HepG2 (cell line): ENCODE measurements at regions not wholly inside any gene's neighbourhood (a gene's known extent, or its start where the extent isn't known, plus 50 kb on each side); places are given as distances from the start of the nearest gene placed in this dataset.

Experiments used
- ATAC-seq: fragments of 200-7000 bp; cut with Tn5 transposase; 3 replicates; pipeline ENCODE4 v1.9.1; 2020; ENCODE audit warnings: mild to moderate bottlenecking, moderate library complexity
- BruUV-seq: library from RNA; stranded (reverse); fragments of 400-500 nt; replicated peaks from 2 replicates; lab custom pipeline; 2021; lab: Mats Ljungman, UMichigan
- CTCF ChIA-PET: fragments of 300-600 bp; formaldehyde crosslinking; extraction: SDS; loops from one replicate; lab custom pipeline; 2021; ENCODE audit warnings: low total read pairs, inconsistent platforms, low intra/inter-chr PET ratio; lab: Yijun Ruan, JAX
- POLR2A ChIA-PET: fragments of 350-600 bp; sonication (Branson Sonifier 250); formaldehyde crosslinking; loops from one replicate; lab custom pipeline; 2020; ENCODE audit warnings: antibody characterized with exemption, inconsistent platforms; lab: Yijun Ruan, JAX
- DNase-seq: peaks from one replicate; pipeline ENCODE4 v3.0.0-alpha.2; 2015; ENCODE audit warnings: low spot score
- FAIRE-seq: peaks from 3 replicates; lab custom pipeline; 2011; peaks lifted over from hg19 to GRCh38; lab: Jason Lieb, UNC
- H2AFZ ChIP-seq: one replicate; pipeline ENCODE4 v1.6.1; 2011; ENCODE audit warnings: low read length, inconsistent platforms
- H3K27ac ChIP-seq: fragments of 300-600 bp; 3 replicates; pipeline ENCODE4 v1.8.0; 2011; ENCODE audit warnings: mixed run types, mild to moderate bottlenecking, mixed read lengths, low read length, inconsistent platforms; ENCODE audit not compliant: insufficient read depth; ENCODE audit errors: extremely low read length
- H3K27me3 ChIP-seq, 2 experiments: fragments of 200-600 bp in 1 of 2; 2 replicates in 1 of 2; 3 replicates in 1 of 2; pipeline versions ENCODE4 v1.6.0 to v1.8.0; 2011; ENCODE audit warnings: low read length in 2 of 2, mild to moderate bottlenecking in 2 of 2, moderate library complexity in 2 of 2, inconsistent platforms in 1 of 2; ENCODE audit not compliant: insufficient read depth in 2 of 2, control insufficient read depth in 1 of 2
- H3K36me3 ChIP-seq, 2 experiments: fragments of 200-600 bp in 1 of 2; replicated peaks in 1 of 2; 2 replicates in 1 of 2; 3 replicates in 1 of 2; pipeline versions ENCODE4 v1.5.1 to v1.8.0; 2011; ENCODE audit warnings: low read length in 2 of 2, inconsistent platforms in 1 of 2; ENCODE audit not compliant: insufficient read depth in 2 of 2, control insufficient read depth in 1 of 2
- H3K4me1 ChIP-seq: 2 replicates; pipeline ENCODE4 v1.5.1; 2012; ENCODE audit warnings: low read length, inconsistent platforms; ENCODE audit not compliant: insufficient read depth
- H3K4me2 ChIP-seq: 2 replicates; pipeline ENCODE4 v1.6.0; 2011; ENCODE audit warnings: low read depth, low read length, inconsistent platforms
- H3K4me3 ChIP-seq, 3 experiments: fragments of 200-600 bp in 1 of 3; sonication (generic), shearing (Covaris generic) in 1 of 3; replicated peaks in 1 of 3; 2 replicates each; pipeline ENCODE4 v1.5.1; 2011 to 2016; ENCODE audit warnings: low read length in 3 of 3, inconsistent platforms in 2 of 3, low read depth in 2 of 3, mild to moderate bottlenecking in 2 of 3, control low read depth in 1 of 3, mixed read lengths in 1 of 3; ENCODE audit not compliant: insufficient read depth in 1 of 3
- H3K79me2 ChIP-seq: one replicate; pipeline ENCODE4 v1.6.1; 2011; ENCODE audit warnings: low read length, inconsistent platforms; ENCODE audit not compliant: insufficient read depth
- H3K9ac ChIP-seq: 2 replicates; pipeline ENCODE4 v1.6.0; 2011; ENCODE audit warnings: mild to moderate bottlenecking, low read depth, low read length, inconsistent platforms; ENCODE audit not compliant: insufficient read depth
- H3K9me3 ChIP-seq: 2 replicates; pipeline ENCODE4 v1.5.1; 2012; ENCODE audit warnings: mild to moderate bottlenecking, low read length
- H4K20me1 ChIP-seq: 2 replicates; pipeline ENCODE4 v1.6.0; 2011; ENCODE audit warnings: inconsistent platforms, mild to moderate bottlenecking, low read length, moderate library complexity; ENCODE audit not compliant: insufficient read depth
- AHR ChIP-seq: IDR thresholded peaks from 2 replicates; pipeline ENCODE4 v1.6.1; 2018; ENCODE audit warnings: missing genetic modification reagents, missing compliant biosample characterization
- DMAP1 ChIP-seq: IDR thresholded peaks from 2 replicates; pipeline ENCODE4 v1.6.1; 2016
- HCFC1 ChIP-seq: fragments of 150-350 bp; IDR thresholded peaks from 2 replicates; pipeline ENCODE4 v1.6.1; 2014; ENCODE audit warnings: low read depth, low read length
- KLF13 ChIP-seq: sonication (generic); formaldehyde crosslinking; IDR thresholded peaks from 2 replicates; pipeline ENCODE4 v1.4.0; 2020; ENCODE audit warnings: mild to moderate bottlenecking, missing genetic modification reagents
- SMARCC2 ChIP-seq: fragments of 450-650 bp; IDR thresholded peaks from 2 replicates; pipeline ENCODE4 v1.6.1; 2017; ENCODE audit warnings: antibody characterized with exemption, mild to moderate bottlenecking
- SOX6 ChIP-seq, 2 experiments: fragments of 450-650 bp in 1 of 2; sonication (generic) in 1 of 2; formaldehyde crosslinking in 1 of 2; IDR thresholded peaks; 2 replicates each; pipeline versions ENCODE4 v1.4.0 to v1.6.1; 2017 to 2020; ENCODE audit warnings: antibody characterized with exemption in 1 of 2, mild to moderate bottlenecking in 1 of 2, missing genetic modification reagents in 1 of 2
- ZNF564 ChIP-seq: sonication (generic); formaldehyde crosslinking; IDR thresholded peaks from 2 replicates; pipeline ENCODE4 v1.8.1; 2023; ENCODE audit warnings: mild to moderate bottlenecking, missing genetic modification reagents
- WGBS: methylation state at CpG from one replicate; pipeline ENCODE4 v1.1.6; 2017; ENCODE audit warnings: low lambda C conversion rate; 5-methylcytosine and 5-hydroxymethylcytosine counted together
- in situ Hi-C: cut with HindIII; loops from 2 replicates; pipeline ENCODE4 v1.10.0; 2017; ENCODE audit warnings: low pct_unique_long_range_greater_than_20kb; ENCODE audit not compliant: extremely low pct_ligation_motif_present
- intact Hi-C: fragments of 100-400 bp; cut with micrococcal nuclease; formaldehyde crosslinking; loops from one replicate; pipeline ENCODE4 v1.10.0; 2022; ENCODE audit not compliant: unreplicated experiment
- TF ChIP-seq, protein P1 (sequence below): sonication (generic); formaldehyde crosslinking; IDR thresholded peaks from 2 replicates; pipeline ENCODE4 v1.4.0; 2020; ENCODE audit warnings: mild to moderate bottlenecking, missing genetic modification reagents
- TF ChIP-seq, protein P2 (sequence below), 2 experiments: sonication (generic) in 1 of 2; formaldehyde crosslinking in 1 of 2; IDR thresholded peaks; 2 replicates each; pipeline versions ENCODE4 v1.5.1 to v1.6.1; 2011 to 2020; ENCODE audit warnings: borderline replicate concordance in 1 of 2, low read depth in 1 of 2, low read length in 1 of 2, mild to moderate bottlenecking in 1 of 2, missing genetic modification reagents in 1 of 2, moderate library complexity in 1 of 2

DNA sequence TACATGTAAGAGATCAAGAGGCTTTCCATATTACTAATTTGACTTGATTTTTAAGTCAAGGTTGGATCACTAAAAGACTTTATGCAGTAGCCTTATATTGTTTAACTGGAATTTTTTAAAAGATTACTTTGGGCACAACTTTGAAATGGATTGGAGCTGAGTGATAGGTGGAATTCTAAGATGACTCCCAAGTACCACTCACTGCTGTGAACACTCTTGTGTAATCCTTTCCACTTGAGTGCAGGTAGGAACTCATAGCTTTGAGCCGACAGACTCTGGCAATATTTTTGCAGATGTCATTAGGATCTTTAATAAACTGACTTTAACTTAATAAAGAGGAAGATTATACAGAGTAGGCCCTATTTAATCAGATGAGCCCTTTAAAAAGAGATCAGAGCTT is 831.1 kb upstream of the NCAM2 start:
- FAIRE-seq (no peak), ATAC-seq (no peak), DNase-seq (no peak)
- 6% methylated on average over 1 of the region's 1 CpG for WGBS
- Histone ChIP-seq H3K9me3 (peaks cover 66% of the 10 kb centered on the region), H3K4me1 (no peaks in the 10 kb centered on the region), H3K9ac (no peak overlapping the region), H4K20me1 (no peaks in the 10 kb centered on the region), H2AFZ (no peak overlapping the region), H3K27ac (no peak overlapping the region), H3K4me3 (no peak overlapping the region), H3K4me2 (no peak overlapping the region), H3K27me3 (no peaks in the 10 kb centered on the region), H3K79me2 (no peaks in the 10 kb centered on the region), H3K36me3 (no peaks in the 10 kb centered on the region)
- TF ChIP-seq AHR (CRISPR knock-in tag) (no peak), HCFC1 (no peak), KLF13 (CRISPR knock-in tag) (no peak), SOX6 (IDR thresholded peaks at IDR 0.05) (no peak), SOX6 (CRISPR knock-in tag; IDR thresholded peaks at IDR 0.05) (no peak)
- TF ChIP-seq, protein P1, sequence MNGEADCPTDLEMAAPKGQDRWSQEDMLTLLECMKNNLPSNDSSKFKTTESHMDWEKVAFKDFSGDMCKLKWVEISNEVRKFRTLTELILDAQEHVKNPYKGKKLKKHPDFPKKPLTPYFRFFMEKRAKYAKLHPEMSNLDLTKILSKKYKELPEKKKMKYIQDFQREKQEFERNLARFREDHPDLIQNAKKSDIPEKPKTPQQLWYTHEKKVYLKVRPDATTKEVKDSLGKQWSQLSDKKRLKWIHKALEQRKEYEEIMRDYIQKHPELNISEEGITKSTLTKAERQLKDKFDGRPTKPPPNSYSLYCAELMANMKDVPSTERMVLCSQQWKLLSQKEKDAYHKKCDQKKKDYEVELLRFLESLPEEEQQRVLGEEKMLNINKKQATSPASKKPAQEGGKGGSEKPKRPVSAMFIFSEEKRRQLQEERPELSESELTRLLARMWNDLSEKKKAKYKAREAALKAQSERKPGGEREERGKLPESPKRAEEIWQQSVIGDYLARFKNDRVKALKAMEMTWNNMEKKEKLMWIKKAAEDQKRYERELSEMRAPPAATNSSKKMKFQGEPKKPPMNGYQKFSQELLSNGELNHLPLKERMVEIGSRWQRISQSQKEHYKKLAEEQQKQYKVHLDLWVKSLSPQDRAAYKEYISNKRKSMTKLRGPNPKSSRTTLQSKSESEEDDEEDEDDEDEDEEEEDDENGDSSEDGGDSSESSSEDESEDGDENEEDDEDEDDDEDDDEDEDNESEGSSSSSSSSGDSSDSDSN (CRISPR knock-in tag), result no peak
- in situ Hi-C loops (no loop called here), intact Hi-C loops (no loop called here)
- ChIA-PET CTCF (no interaction called here), POLR2A (no interaction called here)
- BruUV-seq, result no TSS peak

DNA sequence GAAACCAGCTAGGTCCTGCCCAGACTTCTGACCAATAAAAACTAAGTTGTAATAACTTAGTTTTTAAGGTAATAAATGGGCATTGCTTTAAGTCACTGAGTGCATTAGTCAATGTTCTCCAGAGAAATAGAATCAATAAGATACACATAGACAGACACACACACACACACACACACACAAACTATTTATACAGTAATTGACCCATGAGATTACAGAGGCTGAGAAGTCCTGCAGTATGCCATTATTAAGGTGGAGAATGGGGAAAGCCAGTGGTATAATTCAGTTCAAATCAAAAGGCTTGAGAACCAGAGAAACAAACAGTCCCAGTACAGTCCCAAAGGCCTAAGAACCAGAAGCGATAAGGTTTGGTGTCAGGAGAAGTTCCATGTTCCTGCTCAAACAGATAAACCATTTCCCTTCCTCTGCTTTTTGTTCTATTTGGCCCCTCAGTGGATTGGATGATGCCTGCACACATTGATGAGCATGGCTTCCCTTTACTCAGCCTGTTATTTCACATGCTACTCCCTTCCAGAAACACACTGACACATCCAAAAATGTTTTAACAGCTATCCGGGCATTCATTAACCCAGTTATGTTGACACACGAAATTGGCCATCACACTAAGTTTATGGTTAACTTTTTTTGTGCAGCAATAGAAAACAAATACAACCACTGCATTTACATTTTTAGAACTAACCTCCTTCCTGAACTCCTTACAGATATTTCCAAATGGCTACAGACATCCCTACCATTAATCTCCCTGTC is 828.2 kb upstream of the NCAM2 start:
- no peak for ATAC-seq
- in situ Hi-C loops, result no loop called here
- TF ChIP-seq ZNF564 (CRISPR knock-in tag), result no peak
- TF ChIP-seq SMARCC2, result no peak
- TF ChIP-seq DMAP1, result no peak
- TF ChIP-seq, protein P2, sequence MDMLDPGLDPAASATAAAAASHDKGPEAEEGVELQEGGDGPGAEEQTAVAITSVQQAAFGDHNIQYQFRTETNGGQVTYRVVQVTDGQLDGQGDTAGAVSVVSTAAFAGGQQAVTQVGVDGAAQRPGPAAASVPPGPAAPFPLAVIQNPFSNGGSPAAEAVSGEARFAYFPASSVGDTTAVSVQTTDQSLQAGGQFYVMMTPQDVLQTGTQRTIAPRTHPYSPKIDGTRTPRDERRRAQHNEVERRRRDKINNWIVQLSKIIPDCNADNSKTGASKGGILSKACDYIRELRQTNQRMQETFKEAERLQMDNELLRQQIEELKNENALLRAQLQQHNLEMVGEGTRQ (IDR thresholded peaks at IDR 0.05; ENCODE audit: low read depth, low read length), result no peak
- TF ChIP-seq, protein P2 (CRISPR knock-in tag; IDR thresholded peaks at IDR 0.05; ENCODE audit: borderline replicate concordance), result no peak

More for the DNA sequence above, 828.2 kb upstream of the NCAM2 start:
- Histone ChIP-seq H3K27ac (no peak overlapping the region), H3K79me2 (no peaks in the 10 kb centered on the region), H2AFZ (no peak overlapping the region), H3K4me1 (no peaks in the 10 kb centered on the region), H3K36me3 (no peaks in the 10 kb centered on the region), H3K27me3 (no peaks in the 10 kb centered on the region), H3K4me2 (no peak overlapping the region), H4K20me1 (no peaks in the 10 kb centered on the region), H3K4me3 (no peak overlapping the region), H3K9ac (no peak overlapping the region), H3K9me3 (peaks cover 80% of the 10 kb centered on the region)
- WGBS, result 24% methylated on average over 3 of the region's 3 CpGs
- FAIRE-seq (no peak), DNase-seq (no peak)
- ChIA-PET POLR2A (no interaction called here), CTCF (no interaction called here)
- no TSS peak for BruUV-seq
- intact Hi-C loops, result no loop called here
